H9 (cell line): ENCODE measurements at regions not wholly inside any gene's neighbourhood (a gene's known extent, or its start where the extent isn't known, plus 50 kb on each side); places are given as distances from the start of the nearest gene placed in this dataset.

ENCODE experiments used
- DNase-seq: peaks from one replicate; pipeline ENCODE4 v3.0.0-alpha.2; 2017
- H2AFZ ChIP-seq: one replicate; pipeline ENCODE4 v1.6.1; 2013; ENCODE audit warnings: mild to moderate bottlenecking, low read length, control low read depth, moderate library complexity
- H2AK5ac ChIP-seq: 2 replicates; pipeline ENCODE4 v1.6.1; 2013; ENCODE audit warnings: low read length, control low read depth, mixed read lengths; ENCODE audit not compliant: insufficient read length
- H2BK120ac ChIP-seq: one replicate; pipeline ENCODE4 v1.6.1; 2013; ENCODE audit warnings: low read depth, mild to moderate bottlenecking, low read length, control low read depth, inconsistent platforms; ENCODE audit not compliant: poor library complexity, severe bottlenecking
- H2BK12ac ChIP-seq: 2 replicates; pipeline ENCODE4 v1.6.1; 2013; ENCODE audit warnings: low read length, control low read depth, mixed read lengths, low read depth; ENCODE audit not compliant: insufficient read length
- H2BK15ac ChIP-seq: 2 replicates; pipeline ENCODE4 v1.6.1; 2013; ENCODE audit warnings: low read depth, low read length, control low read depth
- H2BK20ac ChIP-seq: one replicate; pipeline ENCODE4 v1.6.1; 2013; ENCODE audit warnings: low read depth, mild to moderate bottlenecking, low read length, control low read depth, inconsistent platforms; ENCODE audit not compliant: poor library complexity, severe bottlenecking
- H2BK5ac ChIP-seq: 2 replicates; pipeline ENCODE4 v1.6.1; 2013; ENCODE audit warnings: low read length, control low read depth, mixed read lengths; ENCODE audit not compliant: insufficient read length
- H3K14ac ChIP-seq: 2 replicates; pipeline ENCODE4 v1.6.1; 2013; ENCODE audit warnings: low read length, control low read depth; ENCODE audit not compliant: insufficient read depth
- H3K18ac ChIP-seq: 2 replicates; pipeline ENCODE4 v1.6.1; 2013; ENCODE audit warnings: low read depth, mild to moderate bottlenecking, mixed read lengths, low read length, control low read depth; ENCODE audit not compliant: insufficient read length
- H3K23ac ChIP-seq: 2 replicates; pipeline ENCODE4 v1.6.1; 2013; ENCODE audit warnings: low read length, control low read depth, mixed read lengths, low read depth; ENCODE audit not compliant: insufficient read length
- H3K23me2 ChIP-seq: 2 replicates; pipeline ENCODE4 v1.6.1; 2013; ENCODE audit warnings: low read depth, mild to moderate bottlenecking, mixed read lengths, low read length, control low read depth; ENCODE audit not compliant: insufficient read length, poor library complexity, severe bottlenecking
- H3K27ac ChIP-seq: 2 replicates; pipeline ENCODE4 v1.5.1; 2013; ENCODE audit warnings: low read length, control low read depth, mixed read lengths, low read depth; ENCODE audit not compliant: insufficient read length
- H3K27me3 ChIP-seq: 2 replicates; pipeline ENCODE4 v1.6.1; 2013; ENCODE audit warnings: low read length, control low read depth, inconsistent platforms; ENCODE audit not compliant: insufficient read depth
- H3K4ac ChIP-seq: 2 replicates; pipeline ENCODE4 v1.6.1; 2013; ENCODE audit warnings: low read depth, mild to moderate bottlenecking, control low read depth, inconsistent platforms, low read length, moderate library complexity
- H3K4me1 ChIP-seq: 2 replicates; pipeline ENCODE4 v1.6.1; 2013; ENCODE audit warnings: low read length, control low read depth, inconsistent platforms; ENCODE audit not compliant: insufficient read depth
- H3K4me2 ChIP-seq: 2 replicates; pipeline ENCODE4 v1.6.1; 2013; ENCODE audit warnings: low read length, control low read depth, mixed read lengths; ENCODE audit not compliant: insufficient read length, insufficient read depth
- H3K56ac ChIP-seq: 2 replicates; pipeline ENCODE4 v1.6.1; 2013; ENCODE audit warnings: low read depth, mild to moderate bottlenecking, mixed read lengths, low read length, control low read depth; ENCODE audit not compliant: insufficient read length
- H3K79me1 ChIP-seq: 2 replicates; pipeline ENCODE4 v1.6.1; 2013; ENCODE audit warnings: low read depth, mild to moderate bottlenecking, moderate library complexity, low read length, control low read depth, inconsistent platforms; ENCODE audit not compliant: insufficient read depth, poor library complexity, severe bottlenecking
- H3K79me2 ChIP-seq: 2 replicates; pipeline ENCODE4 v1.6.1; 2013; ENCODE audit warnings: low read length, control low read depth, inconsistent platforms; ENCODE audit not compliant: insufficient read depth
- H3K9ac ChIP-seq: 2 replicates; pipeline ENCODE4 v1.6.1; 2013; ENCODE audit warnings: low read length, control low read depth, mixed read lengths; ENCODE audit not compliant: insufficient read length; ENCODE audit errors: extremely low read depth
- H3K9me3 ChIP-seq: one replicate; pipeline ENCODE4 v1.6.1; 2013; ENCODE audit warnings: low read depth, low read length, inconsistent platforms; ENCODE audit not compliant: control insufficient read depth
- H3T11ph ChIP-seq: one replicate; pipeline ENCODE4 v1.6.1; 2013; ENCODE audit warnings: mild to moderate bottlenecking, low read length, control low read depth, inconsistent platforms
- H4K20me1 ChIP-seq: one replicate; pipeline ENCODE4 v1.6.1; 2013; ENCODE audit not compliant: control insufficient read depth, insufficient read length, insufficient read depth
- H4K5ac ChIP-seq: 2 replicates; pipeline ENCODE4 v1.6.1; 2013; ENCODE audit warnings: low read depth, mild to moderate bottlenecking, mixed read lengths, low read length, control low read depth; ENCODE audit not compliant: insufficient read length
- H4K8ac ChIP-seq: replicated peaks from 2 replicates; pipeline ENCODE4 v1.6.1; 2013; ENCODE audit warnings: low read length, control low read depth, mixed read lengths, low read depth; ENCODE audit not compliant: insufficient read length
- H4K91ac ChIP-seq: 2 replicates; pipeline ENCODE4 v1.6.1; 2013; ENCODE audit warnings: low read depth, mild to moderate bottlenecking, moderate library complexity, mixed read lengths, low read length, control low read depth; ENCODE audit not compliant: insufficient read length
- H3K27ac Mint-ChIP-seq, 3 experiments: 2 replicates in 2 of 3; 3 replicates in 1 of 3; pipeline ENCODE4 v1.8.0; 2020 to 2021; ENCODE audit warnings: mixed read lengths in 3 of 3, mild to moderate bottlenecking in 1 of 3, moderate library complexity in 1 of 3
- H3K27me3 Mint-ChIP-seq: 2 replicates; pipeline ENCODE4 v1.8.0; 2021; ENCODE audit warnings: low read depth, mild to moderate bottlenecking, moderate library complexity, mixed read lengths
- H3K36me3 Mint-ChIP-seq, 3 experiments: 2 replicates in 2 of 3; 3 replicates in 1 of 3; pipeline ENCODE4 v1.8.0; 2020 to 2021; ENCODE audit warnings: low read depth in 3 of 3, mixed read lengths in 3 of 3; ENCODE audit not compliant: insufficient read depth in 1 of 3
- H3K4me1 Mint-ChIP-seq, 2 experiments: 2 replicates each; pipeline ENCODE4 v1.8.0; 2020; ENCODE audit warnings: mixed read lengths in 2 of 2
- H3K4me3 Mint-ChIP-seq, 2 experiments: 2 replicates in 1 of 2; 3 replicates in 1 of 2; pipeline ENCODE4 v1.8.0; 2020 to 2021; ENCODE audit warnings: mild to moderate bottlenecking in 2 of 2, mixed read lengths in 2 of 2, moderate library complexity in 1 of 2
- H3K9me3 Mint-ChIP-seq, 2 experiments: 2 replicates in 1 of 2; 3 replicates in 1 of 2; pipeline ENCODE4 v1.8.0; 2020; ENCODE audit warnings: mild to moderate bottlenecking in 2 of 2, mixed read lengths in 2 of 2, moderate library complexity in 1 of 2
- WGBS: extraction: QIAGEN DNeasy Blood & Tissue Kit; methylation state at CpG from one replicate; pipeline ENCODE4 v1.1.7; 2013; ENCODE audit warnings: missing lambda C conversion rate, low lambda C conversion rate, mixed read lengths; ENCODE audit not compliant: insufficient read length; ENCODE audit errors: extremely low coverage; 5-methylcytosine and 5-hydroxymethylcytosine counted together
- TF ChIP-seq, protein P1 (sequence below): fragments of 200-600 bp; sonication (generic); conservative IDR thresholded peaks from 3 replicates; pipeline ENCODE4 v1.8.0; 2021; ENCODE audit warnings: antibody characterized with exemption, mild to moderate bottlenecking

DNA sequence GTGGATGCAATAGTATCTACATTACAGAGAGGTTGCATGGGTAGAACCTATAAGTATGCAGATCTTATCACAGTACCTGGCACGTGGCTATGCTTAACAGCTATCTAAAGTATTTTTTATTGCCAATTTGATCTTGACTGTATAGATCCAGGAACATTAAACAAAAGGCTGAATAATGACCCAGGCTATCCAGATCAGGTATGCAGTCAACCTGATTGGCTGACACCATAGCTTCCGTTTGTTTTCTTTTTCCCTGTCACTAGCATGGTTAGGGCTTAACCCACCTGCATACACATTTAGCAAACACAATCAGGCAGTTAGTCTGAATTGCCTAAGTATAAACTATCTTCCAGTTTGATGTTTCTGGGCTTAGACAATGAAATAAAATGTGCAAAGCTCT is 264.9 kb upstream of the PLXNA2 start:
- H3K79me1 ChIP-seq, result no peaks in the 10 kb centered on the region
- Mint-ChIP-seq H3K36me3 (no peaks in the 10 kb centered on the region), H3K27me3 (peaks cover 3% of the 10 kb centered on the region; the same call in 1 of the 2 replicates), H3K4me3 (no peak overlapping the region), H3K9me3 (no peaks in the 10 kb centered on the region), H3K27ac (no peak overlapping the region), H3K4me1 (peaks cover 2 to 6% of the 10 kb centered on the region in 2 experiments; a peak in 2 of 4 replicates)
- no peak overlapping the region for H3T11ph ChIP-seq
- H4K20me1 ChIP-seq, result no peaks in the 10 kb centered on the region
- no peak overlapping the region for H2BK20ac ChIP-seq
- DNase-seq, result no peak
- H3K4me2 ChIP-seq, result no peak overlapping the region
- H2BK12ac ChIP-seq, result no peak overlapping the region
- no peak overlapping the region for H3K14ac ChIP-seq
- H4K8ac ChIP-seq, result no peak overlapping the region
- no peaks in the 10 kb centered on the region for H3K9me3 ChIP-seq
- no peaks in the 10 kb centered on the region for H3K27me3 ChIP-seq
- no peak overlapping the region for H3K18ac ChIP-seq
- H2BK120ac ChIP-seq, result no peak overlapping the region
- no peak overlapping the region for H3K9ac ChIP-seq
- H2AK5ac ChIP-seq, result no peak overlapping the region
- H3K4me1 ChIP-seq, result no peaks in the 10 kb centered on the region
- WGBS, result no CpG with 5 or more reads among the region's 2 CpGs
- H3K23me2 ChIP-seq, result no peaks in the 10 kb centered on the region
- H2AFZ ChIP-seq, result no peak overlapping the region
- no peak overlapping the region for H4K91ac ChIP-seq
- H3K4ac ChIP-seq, result no peak overlapping the region
- no peak overlapping the region for H4K5ac ChIP-seq
- H3K23ac ChIP-seq, result no peak overlapping the region
- no peaks in the 10 kb centered on the region for H3K79me2 ChIP-seq
- TF ChIP-seq, protein P1, sequence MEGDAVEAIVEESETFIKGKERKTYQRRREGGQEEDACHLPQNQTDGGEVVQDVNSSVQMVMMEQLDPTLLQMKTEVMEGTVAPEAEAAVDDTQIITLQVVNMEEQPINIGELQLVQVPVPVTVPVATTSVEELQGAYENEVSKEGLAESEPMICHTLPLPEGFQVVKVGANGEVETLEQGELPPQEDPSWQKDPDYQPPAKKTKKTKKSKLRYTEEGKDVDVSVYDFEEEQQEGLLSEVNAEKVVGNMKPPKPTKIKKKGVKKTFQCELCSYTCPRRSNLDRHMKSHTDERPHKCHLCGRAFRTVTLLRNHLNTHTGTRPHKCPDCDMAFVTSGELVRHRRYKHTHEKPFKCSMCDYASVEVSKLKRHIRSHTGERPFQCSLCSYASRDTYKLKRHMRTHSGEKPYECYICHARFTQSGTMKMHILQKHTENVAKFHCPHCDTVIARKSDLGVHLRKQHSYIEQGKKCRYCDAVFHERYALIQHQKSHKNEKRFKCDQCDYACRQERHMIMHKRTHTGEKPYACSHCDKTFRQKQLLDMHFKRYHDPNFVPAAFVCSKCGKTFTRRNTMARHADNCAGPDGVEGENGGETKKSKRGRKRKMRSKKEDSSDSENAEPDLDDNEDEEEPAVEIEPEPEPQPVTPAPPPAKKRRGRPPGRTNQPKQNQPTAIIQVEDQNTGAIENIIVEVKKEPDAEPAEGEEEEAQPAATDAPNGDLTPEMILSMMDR, result no peak
- H2BK5ac ChIP-seq, result no peak overlapping the region
- H2BK15ac ChIP-seq, result no peak overlapping the region
- H3K56ac ChIP-seq, result no peak overlapping the region
- no peak overlapping the region for H3K27ac ChIP-seq
